Fibroblast of villous mesenchyme (primary cell): ENCODE measurements at regions not wholly inside any gene's neighbourhood (a gene's known extent, or its start where the extent isn't known, plus 50 kb on each side); places are given as distances from the start of the nearest gene placed in this dataset.

Experiments used
- DNase-seq: peaks from one replicate; pipeline ENCODE4 v3.0.0-alpha.2; 2010; ENCODE audit warnings: low read depth
- H3K4me3 ChIP-seq: 2 replicates; pipeline ENCODE4 v1.5.1; 2011; ENCODE audit warnings: low read depth, mild to moderate bottlenecking, low read length
- CTCF ChIP-seq: IDR thresholded peaks from 2 replicates; pipeline ENCODE4 v1.5.1; 2012; ENCODE audit warnings: low read depth, mild to moderate bottlenecking, low read length; ENCODE audit not compliant: insufficient read depth

GRCh38 chr6:8642131-8642530, 206.8 kb upstream of the SLC35B3 start:
- no peak overlapping the region for H3K4me3 ChIP-seq
- no peak for TF ChIP-seq CTCF
- no peak for DNase-seq

GRCh38 chr6:8639928-8640649, 204.7 kb upstream of the SLC35B3 start:
- no peak overlapping the region for H3K4me3 ChIP-seq
- DNase-seq = no peak
- no peak for TF ChIP-seq CTCF

GRCh38 chr6:8637896-8638597, 202.7 kb upstream of the SLC35B3 start:
- DNase-seq = no peak
- no peak overlapping the region for H3K4me3 ChIP-seq
- no peak for TF ChIP-seq CTCF

- DNase-seq = no peak
- no peak for TF ChIP-seq CTCF
- no peak overlapping the region for H3K4me3 ChIP-seq
Measured at GRCh38 chr6:8633762-8634161, 198.4 kb upstream of the SLC35B3 start.

- no peak for TF ChIP-seq CTCF
- no peak for DNase-seq
- H3K4me3 ChIP-seq = no peak overlapping the region
Measured at GRCh38 chr6:8628736-8629135, 193.4 kb upstream of the SLC35B3 start.

- no peak for DNase-seq
- TF ChIP-seq CTCF = no peak
- no peak overlapping the region for H3K4me3 ChIP-seq
Measured at GRCh38 chr6:8628063-8628462, 192.7 kb upstream of the SLC35B3 start.
